RPMI8226 (cell line): ENCODE measurements at regions not wholly inside any gene's neighbourhood (a gene's known extent, or its start where the extent isn't known, plus 50 kb on each side); places are given as distances from the start of the nearest gene placed in this dataset.

ENCODE experiments used
- DNase-seq: peaks from one replicate; pipeline ENCODE4 v3.0.0-alpha.2; 2015

DNA sequence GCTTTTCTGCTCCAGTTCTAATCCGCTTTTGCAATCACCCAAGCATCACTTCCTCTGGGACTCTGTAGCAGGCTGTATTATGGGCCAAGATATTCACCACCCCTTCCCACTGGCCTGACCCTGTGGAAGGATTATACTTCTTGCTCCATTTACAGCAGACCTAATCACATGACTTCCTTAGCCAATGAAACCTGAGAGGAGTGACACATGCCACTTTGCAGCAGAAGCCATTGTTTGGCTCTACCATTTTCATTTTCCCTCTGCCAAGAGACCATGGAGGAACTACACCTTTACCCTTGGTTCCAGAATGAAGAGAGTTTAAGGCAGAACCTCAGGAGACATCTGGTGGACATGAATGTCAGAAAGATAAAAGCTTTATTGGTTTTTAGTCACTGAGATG lies 134.9 kb upstream of the HSD17B12 start:
- DNase-seq, result no peak

GRCh38 chr11:43546561-43547429 lies 133.7 kb upstream of the HSD17B12 start:
- no peak for DNase-seq

GRCh38 chr11:43547430-43547831 lies 133.1 kb upstream of the HSD17B12 start:
- DNase-seq, result no peak

DNA sequence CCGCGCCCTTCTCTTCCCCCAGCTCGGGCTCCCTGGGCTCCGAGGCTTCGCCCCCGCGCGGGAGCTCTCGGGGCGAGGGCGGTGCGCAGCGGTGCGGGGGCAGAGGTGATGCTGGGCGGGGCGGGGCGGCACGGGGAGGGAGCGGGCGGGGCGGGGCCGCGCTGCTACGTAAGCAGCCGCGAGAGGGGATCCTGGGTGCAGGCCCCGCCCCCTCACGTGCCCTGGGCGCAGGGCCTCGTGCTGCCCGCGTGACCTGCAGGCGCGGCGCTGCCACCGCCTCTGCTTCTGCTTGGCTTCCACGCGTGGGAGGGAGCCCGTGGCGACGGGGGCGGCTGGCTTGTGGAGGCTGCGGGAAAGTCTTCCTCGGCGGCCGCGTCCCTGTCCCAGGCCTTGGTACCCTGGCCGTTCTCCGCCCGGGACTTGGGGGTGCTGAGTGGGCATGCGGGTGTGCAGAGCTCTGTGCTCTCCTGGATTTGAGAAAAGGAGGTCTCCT lies 132.6 kb upstream of the HSD17B12 start:
- no peak for DNase-seq

GRCh38 chr11:43548916-43549315 lies 131.6 kb upstream of the HSD17B12 start:
- no peak for DNase-seq

DNA sequence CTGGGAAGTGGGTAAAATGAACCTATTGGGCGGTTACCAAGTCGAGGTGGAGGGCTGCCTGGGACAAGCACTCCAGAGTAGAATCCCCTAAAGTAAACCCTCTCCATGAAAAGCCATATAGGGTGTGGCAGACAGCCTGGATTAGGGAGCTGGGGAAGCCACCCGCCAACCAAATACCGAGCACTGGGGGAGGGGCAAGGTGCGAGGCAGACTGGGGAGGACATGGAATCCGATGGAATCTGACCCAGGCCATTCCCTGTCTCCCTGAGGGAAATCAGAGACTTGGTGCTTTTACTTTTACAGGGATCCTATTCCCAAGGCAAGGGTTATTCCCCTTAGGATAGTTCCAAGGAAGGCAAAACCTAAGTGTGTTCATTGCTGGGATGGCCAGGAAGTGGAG lies 130.9 kb upstream of the HSD17B12 start:
- no peak for DNase-seq

- DNase-seq, result no peak
Observed at GRCh38 chr11:43550714-43551113, 129.8 kb upstream of the HSD17B12 start.

DNA sequence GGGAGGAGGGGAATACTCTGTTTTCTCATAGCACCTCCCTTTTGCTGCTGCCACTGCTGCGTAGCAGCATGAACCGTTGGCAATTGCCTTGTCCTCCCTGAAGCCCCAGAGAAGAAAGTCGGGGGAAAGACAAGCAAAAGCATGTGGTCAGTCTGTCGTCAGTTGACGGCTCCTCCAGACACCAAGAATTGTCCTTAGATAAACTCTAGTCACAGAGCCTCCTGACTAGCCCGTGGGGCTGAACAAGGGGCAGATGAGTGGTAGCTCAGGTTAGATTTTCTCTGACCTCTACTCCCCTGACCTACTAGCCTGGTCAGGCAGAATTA lies 126.4 kb upstream of the HSD17B12 start:
- no peak for DNase-seq

DNA sequence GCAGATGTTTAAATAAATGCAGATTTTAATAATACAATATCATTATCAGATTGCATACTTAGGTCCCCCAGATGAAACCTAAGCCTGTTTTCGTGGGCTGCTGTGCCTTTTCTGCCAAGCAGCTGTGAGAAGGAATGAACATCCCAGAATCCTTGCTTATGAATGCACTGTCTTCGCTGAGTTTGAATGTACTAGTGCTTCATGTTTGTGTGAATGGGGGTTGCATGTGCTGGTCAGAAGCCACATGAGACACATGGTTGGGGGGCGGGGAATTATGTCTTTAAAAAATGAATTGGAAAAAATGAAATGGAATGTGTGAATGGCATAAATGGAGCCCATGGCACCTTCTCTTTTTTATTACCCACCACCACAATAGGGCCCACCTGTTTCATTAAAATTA lies 125.4 kb upstream of the HSD17B12 start:
- no peak for DNase-seq

DNA sequence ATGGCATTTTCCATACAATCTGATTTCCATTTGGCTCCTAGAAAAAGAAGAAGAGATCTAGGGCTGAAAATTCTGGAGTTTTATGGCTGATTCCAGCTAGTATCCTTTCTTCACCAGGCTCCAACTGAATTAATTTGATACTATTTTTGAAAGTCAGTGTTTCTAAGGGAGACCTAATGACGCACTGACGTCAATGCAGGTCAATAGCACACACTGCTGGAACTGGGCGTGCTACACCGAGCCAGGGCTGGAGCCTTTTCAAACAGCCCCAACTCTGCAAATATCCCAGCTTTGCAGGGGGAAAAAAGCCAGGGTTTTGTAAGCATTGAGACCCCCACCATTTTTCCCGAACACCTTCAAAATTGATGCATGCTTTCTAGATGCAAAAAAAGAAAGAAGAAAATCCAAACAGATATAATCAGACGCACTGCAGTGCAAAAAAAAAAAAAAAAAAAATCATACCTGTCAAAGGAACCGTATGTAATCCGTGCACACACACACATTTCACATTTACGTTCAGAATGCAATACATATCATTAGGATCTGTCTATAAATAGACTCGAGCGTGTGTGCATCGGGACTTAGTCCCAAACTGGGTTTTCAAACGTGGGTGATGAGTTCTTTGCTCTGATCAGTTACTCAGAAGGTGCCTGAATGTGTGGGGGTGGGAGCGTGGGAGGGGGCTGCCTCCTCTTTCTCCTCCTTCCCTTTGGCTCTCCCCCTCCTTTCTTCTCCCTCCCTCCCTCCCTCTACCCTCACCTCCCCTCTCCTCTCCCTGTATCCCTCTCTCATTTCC lies 124.5 kb upstream of the HSD17B12 start:
- peak; percentile 28 for DNase-seq

- DNase-seq, result no peak
Observed at GRCh38 chr11:43556612-43557375, 123.7 kb upstream of the HSD17B12 start.

- DNase-seq, result no peak
Observed at GRCh38 chr11:43557553-43558110, 122.9 kb upstream of the HSD17B12 start.

DNA sequence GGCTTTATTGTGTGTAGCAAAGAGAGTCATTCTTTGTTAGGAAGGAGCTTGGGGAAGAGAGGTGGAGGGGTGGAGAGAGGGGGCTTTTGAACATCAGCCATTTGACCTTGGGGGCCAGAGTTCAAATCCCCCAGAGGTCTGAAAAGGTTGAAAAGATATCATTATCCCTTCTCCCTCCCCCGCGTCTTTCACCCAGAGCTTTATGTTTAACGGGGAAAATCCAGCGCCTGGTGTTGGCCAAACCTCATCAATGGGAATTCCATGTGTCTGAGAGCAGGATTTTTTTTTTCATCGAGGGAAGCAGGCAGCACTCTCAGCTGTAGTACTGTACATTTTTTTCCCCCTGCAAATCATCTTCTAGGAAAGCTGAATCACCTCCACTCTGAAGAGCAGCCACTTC lies 122.4 kb upstream of the HSD17B12 start:
- DNase-seq, result no peak

- no peak for DNase-seq
Observed at GRCh38 chr11:43558556-43559127, 121.9 kb upstream of the HSD17B12 start.

- DNase-seq, result no peak
Observed at GRCh38 chr11:43561832-43562231, 118.7 kb upstream of the HSD17B12 start.

DNA sequence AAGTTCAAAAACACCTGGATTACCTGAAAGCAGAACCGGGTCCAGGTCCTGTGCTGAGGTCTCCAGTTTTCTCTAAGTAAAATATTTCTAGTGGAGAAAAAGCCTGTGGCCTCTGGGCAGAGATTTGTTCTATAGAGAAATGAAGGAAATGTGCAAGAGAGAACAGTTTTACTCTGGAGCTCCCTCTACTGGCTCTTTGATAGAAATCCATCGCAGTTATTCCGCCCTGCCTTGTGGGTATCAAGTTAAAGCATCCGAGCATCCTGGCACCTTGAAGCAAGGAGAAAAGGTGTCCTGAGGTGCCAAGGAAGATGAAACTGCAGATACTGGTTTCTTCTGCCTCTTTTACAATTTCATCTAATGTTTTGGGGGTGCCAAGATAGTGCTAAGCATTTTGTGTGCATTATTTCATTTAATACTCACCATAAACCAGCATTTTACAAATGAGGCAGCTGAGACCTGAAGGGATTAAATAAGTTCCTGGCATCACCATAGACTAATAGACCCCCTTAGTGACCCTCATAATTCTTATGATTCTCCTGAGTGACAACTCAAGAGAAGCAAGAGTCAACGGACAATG lies 113.1 kb upstream of the HSD17B12 start:
- peak; percentile 45 for DNase-seq

- DNase-seq, result peak; percentile 45
Observed at GRCh38 chr11:43573233-43573632, 107.3 kb upstream of the HSD17B12 start.

DNA sequence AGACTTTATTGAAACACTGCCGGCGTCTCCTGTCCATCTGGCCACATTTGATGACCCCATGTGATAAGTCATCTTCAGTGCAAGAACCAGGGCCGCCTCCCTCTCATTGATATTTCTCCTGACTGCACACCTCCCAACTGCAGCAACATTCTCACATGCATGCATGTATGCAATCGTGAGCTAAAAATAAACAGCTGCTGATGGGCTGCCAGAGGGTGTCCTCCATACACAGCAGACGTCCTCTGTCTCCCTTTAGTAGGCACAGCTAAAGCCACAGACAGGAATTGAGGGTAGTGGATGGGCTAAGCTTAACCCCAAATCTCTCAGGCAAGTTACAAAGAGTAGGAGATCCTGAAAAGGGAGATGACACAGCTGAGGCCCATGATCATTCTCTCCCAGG lies 106.7 kb upstream of the HSD17B12 start:
- no peak for DNase-seq

- DNase-seq, result no peak
Observed at GRCh38 chr11:43574411-43574810, 106.1 kb upstream of the HSD17B12 start.

DNA sequence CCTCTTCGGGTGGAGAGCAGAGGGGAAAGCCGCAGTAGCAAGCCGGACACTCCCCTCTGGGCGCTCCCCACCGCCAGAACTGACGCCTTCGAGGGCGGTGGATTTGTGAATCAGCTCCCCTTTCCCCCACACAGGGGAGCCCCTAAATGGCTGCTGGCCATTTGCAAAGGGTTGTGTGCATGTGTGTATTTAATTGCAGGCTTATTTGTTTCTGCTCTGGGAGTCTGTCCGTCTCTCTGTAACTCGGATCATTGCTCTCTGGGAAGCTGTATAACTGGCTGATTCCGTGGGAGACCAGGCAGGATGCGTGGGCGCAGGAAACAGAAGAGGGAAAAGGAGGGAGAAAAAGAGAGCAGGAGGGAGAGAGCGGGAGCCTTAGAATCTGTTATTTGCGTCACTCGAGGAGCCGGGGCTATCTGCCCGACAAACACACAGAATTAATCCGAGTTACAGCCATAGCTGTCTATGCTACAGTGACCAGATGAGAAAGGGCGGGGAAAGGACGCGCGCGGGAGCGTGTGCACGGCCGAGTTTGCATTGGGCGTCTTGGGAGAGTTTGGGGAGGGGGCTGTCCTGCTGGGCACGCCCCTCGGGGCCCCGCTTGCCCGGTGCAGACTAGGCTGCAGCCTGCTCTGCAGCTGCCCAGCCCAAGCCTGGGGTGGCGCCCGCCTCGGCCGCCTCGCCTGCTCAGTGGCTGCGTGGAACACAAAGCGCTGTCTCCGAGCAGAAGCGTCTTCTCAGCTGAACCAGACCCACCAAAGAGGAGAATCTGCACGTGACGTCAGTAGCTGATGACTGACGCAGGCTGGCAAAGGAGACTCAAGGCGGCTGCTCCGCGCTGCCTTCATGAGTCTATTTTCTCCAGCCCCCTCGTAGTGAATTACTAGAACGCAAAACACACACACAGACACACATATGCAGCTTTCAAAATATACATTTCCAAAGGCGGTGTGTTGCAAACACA lies 105.3 kb upstream of the HSD17B12 start:
- DNase-seq, result no peak

DNA sequence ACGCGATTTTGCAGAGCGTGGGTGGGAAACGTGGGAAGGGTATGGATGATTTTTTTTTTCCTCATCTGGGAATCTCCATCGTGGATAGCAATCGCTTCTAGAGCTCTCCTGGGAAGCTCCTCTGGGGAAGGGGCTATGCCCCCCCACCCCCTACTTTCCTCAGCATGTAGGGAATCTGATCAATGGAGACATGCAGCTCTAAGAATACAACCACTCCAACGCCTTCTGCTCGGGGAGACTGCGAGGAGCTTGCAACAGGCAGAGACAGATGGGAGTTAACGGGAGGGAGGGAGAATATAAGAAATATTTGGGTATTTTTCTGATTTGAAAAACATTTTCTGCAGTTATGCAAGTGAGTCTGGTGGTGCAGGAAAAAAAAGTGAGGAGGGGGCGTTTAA lies 104.6 kb upstream of the HSD17B12 start:
- DNase-seq, result no peak
